GM12878 (cell line): ENCODE measurements at regions not wholly inside any gene's neighbourhood (a gene's known extent, or its start where the extent isn't known, plus 50 kb on each side); places are given as distances from the start of the nearest gene placed in this dataset.

ENCODE experiments used
- ATAC-seq: fragments of 200-7000 bp; cut with Tn5 transposase; 3 replicates; pipeline ENCODE4 v1.9.1; 2020; ENCODE audit warnings: mild to moderate bottlenecking, moderate library complexity
- BruUV-seq: library from RNA; stranded (reverse); fragments of 400-500 nt; replicated peaks from 2 replicates; lab custom pipeline; 2021; lab: Mats Ljungman, UMichigan
- CTCF ChIA-PET: fragments of 300-600 bp; sonication (Branson Sonifier 250); formaldehyde crosslinking; extraction: SDS; loops from one replicate; lab custom pipeline; 2021; ENCODE audit warnings: inconsistent platforms; lab: Yijun Ruan, JAX
- POLR2A ChIA-PET: fragments of 350-600 bp; formaldehyde crosslinking; extraction: SDS; loops from one replicate; lab custom pipeline; 2021; ENCODE audit warnings: inconsistent platforms; lab: Charles Lee
- RAD21 ChIA-PET: fragments of 300-600 bp; sonication (Branson Sonifier 250); formaldehyde crosslinking; loops from one replicate; lab custom pipeline; 2023; ENCODE audit warnings: antibody characterized with exemption; ENCODE audit not compliant: unreplicated experiment; lab: Charles Lee
- SMC1A ChIA-PET: fragments of 300-600 bp; sonication (Branson Sonifier 250); formaldehyde crosslinking; loops from one replicate; lab custom pipeline; 2023; ENCODE audit not compliant: unreplicated experiment, uncharacterized antibody; lab: Charles Lee
- DNase-seq: peaks from one replicate; pipeline ENCODE4 v3.0.0-alpha.2; 2011; ENCODE audit warnings: low read depth, low spot score
- FAIRE-seq: peaks from 3 replicates; lab custom pipeline; 2011; peaks lifted over from hg19 to GRCh38; lab: Jason Lieb, UNC
- H2AFZ ChIP-seq: 2 replicates; pipeline ENCODE4 v1.6.0; 2011; ENCODE audit warnings: low read depth, low read length, control low read depth; ENCODE audit not compliant: control insufficient read depth
- H3K27ac ChIP-seq: 2 replicates; pipeline ENCODE4 v1.5.1; 2011; ENCODE audit warnings: control low read depth; ENCODE audit not compliant: control insufficient read depth, insufficient read depth
- H3K27me3 ChIP-seq, 2 experiments: replicated peaks in 1 of 2; 2 replicates each; pipeline versions ENCODE4 v1.6.0 to v1.6.1; 2011; ENCODE audit warnings: low read length in 1 of 2; ENCODE audit not compliant: control insufficient read depth in 2 of 2, insufficient read depth in 2 of 2
- H3K36me3 ChIP-seq, 2 experiments: 2 replicates each; pipeline ENCODE4 v1.5.1; 2011; ENCODE audit warnings: low read length in 1 of 2; ENCODE audit not compliant: control insufficient read depth in 2 of 2, insufficient read depth in 2 of 2
- H3K4me1 ChIP-seq: 2 replicates; pipeline ENCODE4 v1.6.1; 2011; ENCODE audit warnings: mild to moderate bottlenecking, low read length, moderate library complexity, mixed read lengths; ENCODE audit not compliant: control insufficient read depth, insufficient read depth
- H3K4me2 ChIP-seq: 2 replicates; pipeline ENCODE4 v1.6.0; 2011; ENCODE audit warnings: control low read depth; ENCODE audit not compliant: control insufficient read depth, insufficient read depth
- H3K4me3 ChIP-seq: fragments of 200-600 bp; sonication (generic); 2 replicates; pipeline ENCODE4 v1.5.1; 2016
- H3K79me2 ChIP-seq: 2 replicates; pipeline ENCODE4 v1.6.0; 2011; ENCODE audit warnings: low read length; ENCODE audit not compliant: control insufficient read depth, insufficient read depth
- H3K9ac ChIP-seq: 2 replicates; pipeline ENCODE4 v1.8.0; 2011; ENCODE audit warnings: low read length, control low read depth, mixed read lengths; ENCODE audit not compliant: control insufficient read depth, insufficient read depth
- H3K9me3 ChIP-seq: replicated peaks from 3 replicates; pipeline ENCODE4 v1.5.1; 2011; ENCODE audit warnings: mild to moderate bottlenecking, low read length; ENCODE audit not compliant: control insufficient read depth, insufficient read depth
- H4K20me1 ChIP-seq: 2 replicates; pipeline ENCODE4 v1.6.0; 2011; ENCODE audit not compliant: control insufficient read depth, insufficient read depth
- ASH2L ChIP-seq: fragments of 300-600, 200-600 bp; sonication (generic); IDR thresholded peaks from 2 replicates; pipeline ENCODE4 v1.6.1; 2017; ENCODE audit warnings: low read depth, mild to moderate bottlenecking, borderline replicate concordance
- CBX5 ChIP-seq: sonication (generic); IDR thresholded peaks from 2 replicates; pipeline ENCODE4 v1.6.1; 2016; ENCODE audit warnings: low read depth, moderate library complexity, mild to moderate bottlenecking, inconsistent platforms
- CHD1 ChIP-seq: IDR thresholded peaks from 2 replicates; pipeline ENCODE4 v1.6.1; 2012; ENCODE audit warnings: low read depth, low read length, improper control_type of control experiment
- CHD2 ChIP-seq: IDR thresholded peaks from 2 replicates; pipeline ENCODE4 v1.6.1; 2011; ENCODE audit warnings: low read depth, low read length, improper control_type of control experiment, borderline replicate concordance
- CREB1 ChIP-seq: IDR thresholded peaks from 2 replicates; pipeline ENCODE4 v1.6.1; 2012; ENCODE audit warnings: low read depth, mild to moderate bottlenecking, inconsistent platforms
- CREM ChIP-seq: IDR thresholded peaks from 2 replicates; pipeline ENCODE4 v1.6.1; 2014; ENCODE audit warnings: antibody characterized with exemption, low read depth
- ETV6 ChIP-seq, 2 experiments: fragments of 450-650 bp in 1 of 2; IDR thresholded peaks in 1 of 2; conservative IDR thresholded peaks in 1 of 2; 2 replicates each; pipeline ENCODE4 v1.6.1; 2014; ENCODE audit warnings: antibody characterized with exemption in 1 of 2, borderline replicate concordance in 1 of 2, low read depth in 1 of 2, mild to moderate bottlenecking in 1 of 2, moderate library complexity in 1 of 2
- HDAC6 ChIP-seq: fragments of 200-600 bp; sonication (generic); IDR thresholded peaks from one replicate; pipeline ENCODE4 v1.8.0; 2017; ENCODE audit warnings: antibody characterized with exemption; ENCODE audit not compliant: unreplicated experiment
- IRF3 ChIP-seq: fragments of 450-650 bp; IDR thresholded peaks from 2 replicates; pipeline ENCODE4 v1.6.1; 2014; ENCODE audit warnings: mild to moderate bottlenecking
- MEF2A ChIP-seq: IDR thresholded peaks from 2 replicates; pipeline ENCODE4 v1.6.1; 2011; ENCODE audit warnings: low read depth, mild to moderate bottlenecking, low read length, moderate library complexity; ENCODE audit not compliant: insufficient read depth
- MLLT1 ChIP-seq: fragments of 450-650 bp; IDR thresholded peaks from 2 replicates; pipeline ENCODE4 v1.6.1; 2016; ENCODE audit warnings: mild to moderate bottlenecking
- NBN ChIP-seq: fragments of 450-650 bp; IDR thresholded peaks from 2 replicates; pipeline ENCODE4 v1.6.1; 2016
- PML ChIP-seq: IDR thresholded peaks from 2 replicates; pipeline ENCODE4 v1.6.1; 2012; ENCODE audit warnings: low read length, inconsistent platforms
- RBBP5 ChIP-seq: fragments of 200-600 bp; sonication (generic); conservative IDR thresholded peaks from 2 replicates; pipeline ENCODE4 v1.6.1; 2016
- RFX5 ChIP-seq: IDR thresholded peaks from 2 replicates; pipeline ENCODE4 v1.6.1; 2011; ENCODE audit warnings: low read depth, low read length, improper control_type of control experiment
- SMAD5 ChIP-seq: IDR thresholded peaks from 2 replicates; pipeline ENCODE4 v1.6.1; 2016; ENCODE audit warnings: antibody characterized with exemption, low read depth
- SP1 ChIP-seq: IDR thresholded peaks from one replicate; pipeline ENCODE4 v1.6.1; 2011; ENCODE audit warnings: low read depth, low read length
- TCF7 ChIP-seq: IDR thresholded peaks from 2 replicates; pipeline ENCODE4 v1.6.1; 2014; ENCODE audit warnings: antibody characterized with exemption, borderline replicate concordance
- ZNF24 ChIP-seq: fragments of 450-650 bp; IDR thresholded peaks from 2 replicates; pipeline ENCODE4 v1.6.1; 2017; ENCODE audit warnings: antibody characterized with exemption, mild to moderate bottlenecking
- ZSCAN29 ChIP-seq: fragments of 450-650 bp; IDR thresholded peaks from 2 replicates; pipeline ENCODE4 v1.6.1; 2017; ENCODE audit warnings: mild to moderate bottlenecking, moderate library complexity
- WGBS: methylation state at CpG from one replicate; pipeline ENCODE4 v1.1.6; 2016; ENCODE audit warnings: low lambda C conversion rate; ENCODE audit not compliant: insufficient replicate concordance, insufficient coverage; ENCODE audit errors: missing lambda C conversion rate; 5-methylcytosine and 5-hydroxymethylcytosine counted together
- in situ Hi-C: fragments of 300-500 bp; cut with MboI; formaldehyde crosslinking; loops from 9 replicates; pipeline ENCODE4 v1.14.3; 2018; ENCODE audit warnings: mixed read lengths
- intact Hi-C: fragments of 100-400 bp; cut with micrococcal nuclease; formaldehyde crosslinking; loops from one replicate; pipeline ENCODE4 v1.14.2; 2022; ENCODE audit not compliant: unreplicated experiment

- SMC1A ChIA-PET = no interaction called here
- WGBS = 36% methylated on average over 4 of the region's 4 CpGs
- H3K4me3 ChIP-seq = no peak overlapping the region
- DNase-seq (no peak), FAIRE-seq (no peak), ATAC-seq (no peak)
- no peak overlapping the region for H2AFZ ChIP-seq
- H3K4me1 ChIP-seq = no peaks in the 10 kb centered on the region
- no peaks in the 10 kb centered on the region for H4K20me1 ChIP-seq
- no peaks in the 10 kb centered on the region for H3K79me2 ChIP-seq
- no peaks in the 10 kb centered on the region for H3K36me3 ChIP-seq
- RAD21 ChIA-PET = no interaction called here
- H3K27ac ChIP-seq = no peak overlapping the region
- H3K4me2 ChIP-seq = no peak overlapping the region
- in situ Hi-C loops (no loop called here), intact Hi-C loops (no loop called here)
- no peaks in the 10 kb centered on the region for H3K9me3 ChIP-seq
- CTCF ChIA-PET = no interaction called here
- BruUV-seq = no TSS peak
- POLR2A ChIA-PET = interaction anchor here (0.6 kb wide), 1 partner anchor 736 kb away, joined by 3 read pairs; no protein-coding TSS in a partner anchor
- no peaks in the 10 kb centered on the region for H3K27me3 ChIP-seq
- TF ChIP-seq HDAC6 (no peak), CREM (no peak), ASH2L (no peak), PML (no peak), SMAD5 (no peak), NBN (no peak)
- H3K9ac ChIP-seq = no peak overlapping the region
These were observed 549.3 kb upstream of the IL12A start for GRCh38 chr3:159439346-159439745.

- Histone ChIP-seq H3K9me3 (no peaks in the 10 kb centered on the region), H3K4me1 (no peaks in the 10 kb centered on the region), H4K20me1 (no peaks in the 10 kb centered on the region), H2AFZ (no peak overlapping the region), H3K4me2 (no peak overlapping the region), H3K27ac (no peak overlapping the region), H3K9ac (no peak overlapping the region), H3K79me2 (no peaks in the 10 kb centered on the region), H3K4me3 (no peak overlapping the region), H3K36me3 (no peaks in the 10 kb centered on the region), H3K27me3 (no peaks in the 10 kb centered on the region)
- FAIRE-seq (no peak), ATAC-seq (no peak), DNase-seq (no peak)
- ChIA-PET CTCF (no interaction called here), SMC1A (no interaction called here), POLR2A (no interaction called here), RAD21 (no interaction called here)
- BruUV-seq = no TSS peak
- WGBS = 0% methylated on average over 1 of the region's 1 CpG
- in situ Hi-C loops = no loop called here
- intact Hi-C loops = no loop called here
- TF ChIP-seq RFX5 = no peak
- no peak for TF ChIP-seq IRF3
- TF ChIP-seq CREM = no peak
- no peak for TF ChIP-seq ETV6 (conservative IDR thresholded peaks at IDR 0.05 in 1 of 2, IDR thresholded peaks at IDR 0.05 in 1 of 2; ENCODE audit: borderline replicate concordance in 1 of 2, low read depth in 1 of 2)
- no peak for TF ChIP-seq CREB1
- no peak for TF ChIP-seq MEF2A
- TF ChIP-seq CBX5 = no peak
- TF ChIP-seq CHD1 = no peak
- no peak for TF ChIP-seq TCF7
- no peak for TF ChIP-seq ZNF24
- no peak for TF ChIP-seq ZSCAN29
- TF ChIP-seq CHD2 = no peak
- TF ChIP-seq MLLT1 = no peak
- no peak for TF ChIP-seq SP1
- no peak for TF ChIP-seq RBBP5
These were observed 547.4 kb upstream of the IL12A start for GRCh38 chr3:159441279-159441678.
